ENCODE measurements at regions not wholly inside any gene's neighbourhood (a gene's known extent, or its start where the extent isn't known, plus 50 kb on each side); places are given as distances from the start of the nearest gene placed in this dataset.

DNA sequence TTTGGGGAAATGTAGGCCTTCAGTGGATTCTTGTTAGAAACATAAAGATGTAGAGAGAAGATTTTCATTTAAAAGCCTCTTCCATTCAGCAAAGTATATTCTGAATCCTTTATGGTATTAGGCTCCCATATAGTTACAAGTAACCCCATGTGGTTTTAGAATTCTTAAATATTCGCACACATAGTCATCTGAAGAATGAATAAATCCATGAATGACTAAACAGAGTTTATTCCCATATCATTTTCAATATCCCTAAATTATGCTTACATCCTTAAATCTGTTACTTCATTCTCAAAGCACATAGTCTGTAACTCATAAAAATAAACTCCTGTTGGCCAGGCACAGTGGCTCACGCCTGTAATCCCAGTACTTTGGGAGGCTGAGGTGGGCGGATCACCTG is 962.1 kb downstream of the KCNJ18 start:
- TF ChIP-seq, protein P1, sequence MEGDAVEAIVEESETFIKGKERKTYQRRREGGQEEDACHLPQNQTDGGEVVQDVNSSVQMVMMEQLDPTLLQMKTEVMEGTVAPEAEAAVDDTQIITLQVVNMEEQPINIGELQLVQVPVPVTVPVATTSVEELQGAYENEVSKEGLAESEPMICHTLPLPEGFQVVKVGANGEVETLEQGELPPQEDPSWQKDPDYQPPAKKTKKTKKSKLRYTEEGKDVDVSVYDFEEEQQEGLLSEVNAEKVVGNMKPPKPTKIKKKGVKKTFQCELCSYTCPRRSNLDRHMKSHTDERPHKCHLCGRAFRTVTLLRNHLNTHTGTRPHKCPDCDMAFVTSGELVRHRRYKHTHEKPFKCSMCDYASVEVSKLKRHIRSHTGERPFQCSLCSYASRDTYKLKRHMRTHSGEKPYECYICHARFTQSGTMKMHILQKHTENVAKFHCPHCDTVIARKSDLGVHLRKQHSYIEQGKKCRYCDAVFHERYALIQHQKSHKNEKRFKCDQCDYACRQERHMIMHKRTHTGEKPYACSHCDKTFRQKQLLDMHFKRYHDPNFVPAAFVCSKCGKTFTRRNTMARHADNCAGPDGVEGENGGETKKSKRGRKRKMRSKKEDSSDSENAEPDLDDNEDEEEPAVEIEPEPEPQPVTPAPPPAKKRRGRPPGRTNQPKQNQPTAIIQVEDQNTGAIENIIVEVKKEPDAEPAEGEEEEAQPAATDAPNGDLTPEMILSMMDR (conservative IDR thresholded peaks at IDR 0.05 in 1 of 2, IDR thresholded peaks at IDR 0.05 in 1 of 2; ENCODE audit: extremely low read depth in 1 of 2, insufficient read depth in 1 of 2, low read depth in 1 of 2, low read length in 2 of 2) = no peak
- no peak for TF ChIP-seq EZH2 (IDR thresholded peaks at IDR 0.05; ENCODE audit: borderline replicate concordance, low read length)

Data from mammary epithelial cell (primary cell).